Fibroblast of lung (primary cell): ENCODE measurements at regions not wholly inside any gene's neighbourhood (a gene's known extent, or its start where the extent isn't known, plus 50 kb on each side); places are given as distances from the start of the nearest gene placed in this dataset.
A peak's percentile ranks its signal among the peaks of the same experiment; 100 is the strongest.

Experiments
- DNase-seq, 2 donors: peaks; one replicate each; pipeline versions ENCODE4 v3.0.0 to v3.0.0-alpha.2; 2010; ENCODE audit warnings: low read depth in 2 of 2
- H2AFZ ChIP-seq: 2 replicates; pipeline ENCODE4 v1.5.1; 2012; ENCODE audit warnings: low read length, control low read depth, inconsistent platforms
- H3K27ac ChIP-seq: 2 replicates; pipeline ENCODE4 v1.5.1; 2011; ENCODE audit warnings: low read length, control low read depth; ENCODE audit not compliant: insufficient read depth
- H3K27me3 ChIP-seq: 2 replicates; pipeline ENCODE4 v1.5.1; 2011; ENCODE audit warnings: mild to moderate bottlenecking, low read length; ENCODE audit not compliant: control insufficient read depth, insufficient read depth
- H3K36me3 ChIP-seq: 2 replicates; pipeline ENCODE4 v1.5.1; 2011; ENCODE audit warnings: low read length; ENCODE audit not compliant: control insufficient read depth, insufficient read depth
- H3K4me1 ChIP-seq: 2 replicates; pipeline ENCODE4 v1.5.1; 2011; ENCODE audit warnings: low read length; ENCODE audit not compliant: control insufficient read depth, insufficient read depth; ENCODE audit errors: extremely low read depth
- H3K4me2 ChIP-seq: 2 replicates; pipeline ENCODE4 v1.5.1; 2011; ENCODE audit warnings: low read length, control low read depth; ENCODE audit not compliant: insufficient read depth; ENCODE audit errors: extremely low read depth
- H3K4me3 ChIP-seq, 4 experiments: fragments of 200-600 bp in 1 of 4; sonication (generic) in 1 of 4; replicated peaks in 1 of 4; 2 replicates each; pipeline ENCODE4 v1.5.1; 2011 to 2016; ENCODE audit warnings: low read length in 4 of 4, low read depth in 3 of 4, mild to moderate bottlenecking in 3 of 4, control low read depth in 2 of 4, inconsistent platforms in 1 of 4, mixed read lengths in 1 of 4; ENCODE audit not compliant: insufficient read depth in 1 of 4; ENCODE audit errors: control extremely low read depth in 1 of 4
- H3K79me2 ChIP-seq: 2 replicates; pipeline ENCODE4 v1.5.1; 2012; ENCODE audit warnings: mild to moderate bottlenecking, low read length, inconsistent platforms; ENCODE audit not compliant: control insufficient read depth, insufficient read depth
- H3K9ac ChIP-seq: 2 replicates; pipeline ENCODE4 v1.5.1; 2011; ENCODE audit warnings: mild to moderate bottlenecking, low read length, control low read depth; ENCODE audit not compliant: insufficient read depth
- H3K9me3 ChIP-seq: 2 replicates; pipeline ENCODE4 v1.5.1; 2012; ENCODE audit warnings: low read depth, low read length; ENCODE audit not compliant: control insufficient read depth, insufficient read depth
- H4K20me1 ChIP-seq: 2 replicates; pipeline ENCODE4 v1.5.1; 2011; ENCODE audit warnings: low read length; ENCODE audit not compliant: control insufficient read depth, insufficient read depth; ENCODE audit errors: extremely low read depth
- CTCF ChIP-seq, 2 donors: IDR thresholded peaks in 1 of 2; conservative IDR thresholded peaks in 1 of 2; 1 replicate in 1 of 2; 2 replicates in 1 of 2; pipeline ENCODE4 v1.5.1; 2011 to 2012; ENCODE audit warnings: low read length in 2 of 2, control low read depth in 1 of 2, inconsistent platforms in 1 of 2, low read depth in 1 of 2, mild to moderate bottlenecking in 1 of 2
- EZH2 ChIP-seq: IDR thresholded peaks from 2 replicates; pipeline ENCODE4 v1.5.1; 2012; ENCODE audit warnings: low read length, control low read depth, mild to moderate bottlenecking; ENCODE audit errors: missing control alignments

GRCh38 chr2:173841110-173841509, 124.1 kb downstream of the SP3 start:
- H3K4me2 ChIP-seq: no peak overlapping the region
- no peaks in the 10 kb centered on the region for H3K9me3 ChIP-seq
- no peaks in the 10 kb centered on the region for H3K79me2 ChIP-seq
- H3K27me3 ChIP-seq: peaks cover 9% of the 10 kb centered on the region
- TF ChIP-seq CTCF (conservative IDR thresholded peaks at IDR 0.05 in 1 of 2, IDR thresholded peaks at IDR 0.05 in 1 of 2; ENCODE audit: low read depth in 1 of 2, low read length in 2 of 2) (no peak), EZH2 (no peak)
- DNase-seq: no peak
- no peaks in the 10 kb centered on the region for H4K20me1 ChIP-seq
- no peaks in the 10 kb centered on the region for H3K36me3 ChIP-seq
- no peaks in the 10 kb centered on the region for H3K4me1 ChIP-seq
- H3K4me3 ChIP-seq: no peak overlapping the region
- no peak overlapping the region for H3K27ac ChIP-seq
- no peak overlapping the region for H3K9ac ChIP-seq
- no peak overlapping the region for H2AFZ ChIP-seq

- Histone ChIP-seq H3K27me3 (peaks cover 9% of the 10 kb centered on the region), H3K27ac (no peak overlapping the region), H4K20me1 (no peaks in the 10 kb centered on the region), H3K79me2 (no peaks in the 10 kb centered on the region), H3K36me3 (no peaks in the 10 kb centered on the region), H3K4me3 (no peak overlapping the region), H2AFZ (no peak overlapping the region), H3K9ac (no peak overlapping the region), H3K4me1 (no peaks in the 10 kb centered on the region), H3K9me3 (no peaks in the 10 kb centered on the region), H3K4me2 (no peak overlapping the region)
- DNase-seq: no peak
- no peak for TF ChIP-seq EZH2
- TF ChIP-seq CTCF (conservative IDR thresholded peaks at IDR 0.05 in 1 of 2, IDR thresholded peaks at IDR 0.05 in 1 of 2; ENCODE audit: low read depth in 1 of 2, low read length in 2 of 2): no peak
Measured at GRCh38 chr2:173843526-173843925, 121.6 kb downstream of the SP3 start.

GRCh38 chr2:173851141-173851641, 114.0 kb downstream of the SP3 start:
- Histone ChIP-seq H3K4me2 (peak overlapping the region; percentile 25), H3K27me3 (no peaks in the 10 kb centered on the region), H3K79me2 (no peaks in the 10 kb centered on the region), H4K20me1 (no peaks in the 10 kb centered on the region), H3K9me3 (no peaks in the 10 kb centered on the region), H3K27ac (no peak overlapping the region), H3K36me3 (no peaks in the 10 kb centered on the region), H2AFZ (no peak overlapping the region), H3K4me1 (peaks cover 7% of the 10 kb centered on the region), H3K4me3 (no peak overlapping the region), H3K9ac (no peak overlapping the region)
- no peak for TF ChIP-seq EZH2
- no peak for TF ChIP-seq CTCF (conservative IDR thresholded peaks at IDR 0.05 in 1 of 2, IDR thresholded peaks at IDR 0.05 in 1 of 2; ENCODE audit: low read depth in 1 of 2, low read length in 2 of 2)
- DNase-seq: peak in 1 of 2 donors; percentile 59
